Erythroblast (primary cell): ENCODE measurements at regions not wholly inside any gene's neighbourhood (a gene's known extent, or its start where the extent isn't known, plus 50 kb on each side); places are given as distances from the start of the nearest gene placed in this dataset.

Source experiments
- GATA1 ChIP-seq: IDR thresholded peaks from 2 replicates; pipeline ENCODE4 v1.6.1; 2011; ENCODE audit warnings: low read depth, mild to moderate bottlenecking, control low read depth, low read length, moderate library complexity
- POLR2A ChIP-seq: IDR thresholded peaks from 2 replicates; pipeline ENCODE4 v1.6.1; 2011; ENCODE audit warnings: mild to moderate bottlenecking, low read length

GRCh38 chr14:54085232-54085761 is 128.7 kb upstream of the BMP4 start:
- TF ChIP-seq POLR2A (no peak), GATA1 (no peak)
